ENCODE measurements at regions not wholly inside any gene's neighbourhood (a gene's known extent, or its start where the extent isn't known, plus 50 kb on each side); places are given as distances from the start of the nearest gene placed in this dataset.

GRCh38 chr13:103634066-103634465 lies 567.8 kb upstream of the SLC10A2 start:
- TF ChIP-seq, protein P1, sequence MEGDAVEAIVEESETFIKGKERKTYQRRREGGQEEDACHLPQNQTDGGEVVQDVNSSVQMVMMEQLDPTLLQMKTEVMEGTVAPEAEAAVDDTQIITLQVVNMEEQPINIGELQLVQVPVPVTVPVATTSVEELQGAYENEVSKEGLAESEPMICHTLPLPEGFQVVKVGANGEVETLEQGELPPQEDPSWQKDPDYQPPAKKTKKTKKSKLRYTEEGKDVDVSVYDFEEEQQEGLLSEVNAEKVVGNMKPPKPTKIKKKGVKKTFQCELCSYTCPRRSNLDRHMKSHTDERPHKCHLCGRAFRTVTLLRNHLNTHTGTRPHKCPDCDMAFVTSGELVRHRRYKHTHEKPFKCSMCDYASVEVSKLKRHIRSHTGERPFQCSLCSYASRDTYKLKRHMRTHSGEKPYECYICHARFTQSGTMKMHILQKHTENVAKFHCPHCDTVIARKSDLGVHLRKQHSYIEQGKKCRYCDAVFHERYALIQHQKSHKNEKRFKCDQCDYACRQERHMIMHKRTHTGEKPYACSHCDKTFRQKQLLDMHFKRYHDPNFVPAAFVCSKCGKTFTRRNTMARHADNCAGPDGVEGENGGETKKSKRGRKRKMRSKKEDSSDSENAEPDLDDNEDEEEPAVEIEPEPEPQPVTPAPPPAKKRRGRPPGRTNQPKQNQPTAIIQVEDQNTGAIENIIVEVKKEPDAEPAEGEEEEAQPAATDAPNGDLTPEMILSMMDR (IDR thresholded peaks at IDR 0.05) = no peak
- no peak for TF ChIP-seq POLR2A (IDR thresholded peaks at IDR 0.05)
- no peaks in the 10 kb centered on the region for H3K36me3 ChIP-seq
- no peak overlapping the region for H3K27ac ChIP-seq
- no peak for DNase-seq
- no peak overlapping the region for H3K4me3 ChIP-seq (replicated peaks in 1 of 3)
- intact Hi-C loops (cut with DNase I) = no loop called here
- no peaks in the 10 kb centered on the region for H3K9me3 ChIP-seq
- WGBS, 2 donors = 64 to 69% methylated on average over 2 of the region's 2 CpGs
- no peaks in the 10 kb centered on the region for H3K27me3 ChIP-seq
- no peaks in the 10 kb centered on the region for H3K4me1 ChIP-seq

DNA sequence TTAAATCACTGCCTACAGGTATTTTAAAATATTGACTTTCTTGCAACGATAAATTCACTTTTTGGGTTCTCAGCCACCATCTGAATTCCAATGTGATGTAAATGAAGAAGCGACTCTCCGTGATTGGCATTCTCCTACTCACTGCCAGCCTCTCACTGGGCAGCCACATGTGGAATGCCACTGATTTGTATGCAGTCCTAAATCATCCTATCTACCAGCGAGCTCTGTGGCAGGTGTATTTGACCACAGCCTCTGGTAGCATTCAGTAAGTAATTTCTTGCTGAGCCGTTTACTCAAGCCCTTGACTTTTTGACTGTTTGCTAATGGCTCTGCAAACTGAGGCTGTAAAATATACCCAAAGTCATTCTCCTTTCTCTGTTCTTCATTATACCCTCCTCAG lies 559.0 kb upstream of the SLC10A2 start:
- no peaks in the 10 kb centered on the region for H3K36me3 ChIP-seq
- no peak overlapping the region for H3K27ac ChIP-seq
- no peak for DNase-seq
- no peaks in the 10 kb centered on the region for H3K9me3 ChIP-seq
- H3K4me1 ChIP-seq = no peaks in the 10 kb centered on the region
- no peak for TF ChIP-seq POLR2A (IDR thresholded peaks at IDR 0.05)
- TF ChIP-seq, protein P1 (IDR thresholded peaks at IDR 0.05) = no peak
- H3K4me3 ChIP-seq (replicated peaks in 1 of 3) = no peak overlapping the region
- intact Hi-C loops (cut with DNase I) = no loop called here
- H3K27me3 ChIP-seq = no peaks in the 10 kb centered on the region
- WGBS, 2 donors = 83 to 86% methylated on average over 5 of the region's 5 CpGs

- TF ChIP-seq, protein P1 (IDR thresholded peaks at IDR 0.05) = no peak
- TF ChIP-seq POLR2A (IDR thresholded peaks at IDR 0.05) = no peak
- 100% methylated on average over 1 of the region's 1 CpG for WGBS, 2 donors
- DNase-seq = no peak
Measured at GRCh38 chr13:103618151-103618550, 551.9 kb upstream of the SLC10A2 start.

DNA sequence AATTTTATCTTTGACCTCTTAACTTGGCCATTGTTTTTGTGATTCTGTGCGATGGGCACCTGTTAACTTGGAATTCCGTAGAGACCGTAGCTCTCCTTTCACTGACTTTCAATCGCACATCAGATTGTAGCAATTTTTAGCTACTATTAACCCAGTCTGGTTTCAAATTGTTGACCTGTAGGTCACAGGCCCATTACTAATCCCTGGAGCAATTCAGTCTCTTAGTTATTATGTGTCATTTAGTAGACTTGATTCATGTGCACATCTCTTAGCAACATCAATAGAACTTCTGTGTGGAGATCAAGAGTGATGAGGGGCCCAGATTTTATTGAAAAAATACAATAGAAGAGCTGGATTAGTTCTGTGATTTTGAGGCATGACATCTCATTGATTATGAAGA lies 549.6 kb upstream of the SLC10A2 start:
- WGBS, 2 donors = 78 to 80% methylated on average over 4 of the region's 4 CpGs
- H3K4me1 ChIP-seq = no peaks in the 10 kb centered on the region
- DNase-seq = no peak
- no peak for TF ChIP-seq POLR2A (IDR thresholded peaks at IDR 0.05)
- TF ChIP-seq, protein P1 (IDR thresholded peaks at IDR 0.05) = no peak
- intact Hi-C loops (cut with DNase I) = no loop called here
- no peak overlapping the region for H3K4me3 ChIP-seq (replicated peaks in 1 of 3)
- no peaks in the 10 kb centered on the region for H3K27me3 ChIP-seq
- H3K27ac ChIP-seq = no peak overlapping the region
- no peaks in the 10 kb centered on the region for H3K36me3 ChIP-seq
- H3K9me3 ChIP-seq = no peaks in the 10 kb centered on the region

More at GRCh38 chr13:103618151-103618550, 551.9 kb upstream of the SLC10A2 start:
- Histone ChIP-seq H3K4me3 (replicated peaks in 1 of 3) (no peak overlapping the region), H3K9me3 (no peaks in the 10 kb centered on the region), H3K27me3 (no peaks in the 10 kb centered on the region), H3K27ac (no peak overlapping the region), H3K36me3 (no peaks in the 10 kb centered on the region), H3K4me1 (no peaks in the 10 kb centered on the region)
- intact Hi-C loops (cut with DNase I) = no loop called here

DNA sequence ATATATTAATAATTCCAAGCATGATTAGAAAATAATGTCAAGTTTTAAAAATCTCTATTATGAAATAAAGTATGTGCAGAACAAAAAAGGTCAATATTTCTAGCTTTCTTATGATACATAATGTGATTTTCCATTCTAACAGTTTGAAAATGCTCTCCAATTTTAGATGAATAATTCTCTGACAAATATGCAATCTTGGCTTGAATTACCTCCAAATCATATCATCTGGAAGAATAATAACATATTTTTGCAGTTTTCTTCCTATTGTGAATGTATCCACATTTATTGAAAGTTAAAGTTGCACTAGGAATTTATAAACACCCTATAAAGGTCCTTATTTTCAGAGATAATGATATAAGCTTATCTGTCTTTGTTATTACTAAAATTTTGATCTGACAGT lies 548.5 kb upstream of the SLC10A2 start:
- no peak for DNase-seq
- Histone ChIP-seq H3K36me3 (no peaks in the 10 kb centered on the region), H3K27ac (no peak overlapping the region), H3K4me3 (replicated peaks in 1 of 3) (no peak overlapping the region), H3K9me3 (no peaks in the 10 kb centered on the region), H3K27me3 (no peaks in the 10 kb centered on the region), H3K4me1 (no peaks in the 10 kb centered on the region)
- TF ChIP-seq, protein P1 (IDR thresholded peaks at IDR 0.05) = no peak
- TF ChIP-seq POLR2A (IDR thresholded peaks at IDR 0.05) = no peak
- intact Hi-C loops (cut with DNase I) = no loop called here

All from thyroid gland (tissue), 4 donors.